WTC11 (cell line): ENCODE measurements at regions not wholly inside any gene's neighbourhood (a gene's known extent, or its start where the extent isn't known, plus 50 kb on each side); places are given as distances from the start of the nearest gene placed in this dataset.

Source experiments
- ATAC-seq: fragments of 200-7000 bp; cut with Tn5 transposase; 2 replicates; pipeline ENCODE4 v1.10.0; 2021; ENCODE audit warnings: mild to moderate bottlenecking, moderate library complexity
- CTCF ChIA-PET: fragments of 300-600 bp; sonication (Branson Sonifier 250); formaldehyde crosslinking; loops from one replicate; lab custom pipeline; 2021; ENCODE audit warnings: antibody characterized with exemption; lab: Charles Lee
- POLR2A ChIA-PET: fragments of 350-600 bp; sonication (Branson Sonifier 250); formaldehyde crosslinking; loops from one replicate; lab custom pipeline; 2021; ENCODE audit warnings: antibody characterized with exemption; lab: Charles Lee
- DNase-seq: peaks from one replicate; pipeline ENCODE4 v3.0.0; 2021; ENCODE audit warnings: low spot score
- H3K27ac Mint-ChIP-seq: 2 replicates; pipeline ENCODE4 v1.8.0; 2021; ENCODE audit warnings: mixed read lengths
- H3K27me3 Mint-ChIP-seq: 2 replicates; pipeline ENCODE4 v1.8.0; 2021; ENCODE audit warnings: low read depth, mild to moderate bottlenecking, moderate library complexity, mixed read lengths
- H3K36me3 Mint-ChIP-seq: 2 replicates; pipeline ENCODE4 v1.8.0; 2021; ENCODE audit warnings: mixed read lengths
- H3K4me1 Mint-ChIP-seq: 2 replicates; pipeline ENCODE4 v1.8.0; 2022; ENCODE audit warnings: mixed read lengths
- H3K4me3 Mint-ChIP-seq: 2 replicates; pipeline ENCODE4 v1.8.0; 2021; ENCODE audit warnings: mild to moderate bottlenecking, moderate library complexity, mixed read lengths
- H3K9me3 Mint-ChIP-seq: 2 replicates; pipeline ENCODE4 v1.8.0; 2021; ENCODE audit warnings: mixed read lengths
- ELF4 ChIP-seq: sonication (generic); formaldehyde crosslinking; IDR thresholded peaks from 2 replicates; pipeline ENCODE4 v1.8.1; 2022; ENCODE audit warnings: low read depth, mild to moderate bottlenecking, moderate library complexity, missing genetic modification reagents
- EMX1 ChIP-seq: fragments of 250-450 bp; sonication (Bioruptor Pico); IDR thresholded peaks from 2 replicates; pipeline ENCODE4 v1.8.0; 2021; ENCODE audit warnings: mild to moderate bottlenecking
- IRF1 ChIP-seq: sonication (generic); formaldehyde crosslinking; IDR thresholded peaks from 2 replicates; pipeline ENCODE4 v1.8.0; 2023; ENCODE audit warnings: missing genetic modification reagents
- NFE2L1 ChIP-seq: sonication (generic); formaldehyde crosslinking; IDR thresholded peaks from 2 replicates; pipeline ENCODE4 v1.8.1; 2023; ENCODE audit warnings: missing genetic modification reagents
- TCF7 ChIP-seq: sonication (generic); formaldehyde crosslinking; IDR thresholded peaks from 2 replicates; pipeline ENCODE4 v1.8.0; 2022; ENCODE audit warnings: mild to moderate bottlenecking, low read depth, missing genetic modification reagents, moderate library complexity
- TEAD4 ChIP-seq: sonication (generic); formaldehyde crosslinking; IDR thresholded peaks from 2 replicates; pipeline ENCODE4 v1.8.0; 2022; ENCODE audit warnings: mild to moderate bottlenecking, missing genetic modification reagents
- TP53 ChIP-seq: sonication (generic); formaldehyde crosslinking; IDR thresholded peaks from 2 replicates; pipeline ENCODE4 v1.8.1; 2023; ENCODE audit warnings: mild to moderate bottlenecking, missing genetic modification reagents
- USF2 ChIP-seq: sonication (generic); formaldehyde crosslinking; IDR thresholded peaks from 2 replicates; pipeline ENCODE4 v1.8.1; 2023; ENCODE audit warnings: mild to moderate bottlenecking, missing genetic modification reagents, moderate library complexity
- ZNF317 ChIP-seq: sonication (generic); formaldehyde crosslinking; IDR thresholded peaks from 2 replicates; pipeline ENCODE4 v1.8.1; 2023; ENCODE audit warnings: low read depth, mild to moderate bottlenecking, moderate library complexity, missing genetic modification reagents, borderline replicate concordance
- ZNF396 ChIP-seq: fragments of 250-450 bp; sonication (Bioruptor Pico); IDR thresholded peaks from 2 replicates; pipeline ENCODE4 v1.8.0; 2021; ENCODE audit warnings: mild to moderate bottlenecking, moderate library complexity, borderline replicate concordance
- ZNF425 ChIP-seq: fragments of 250-450 bp; sonication (Bioruptor Pico); conservative IDR thresholded peaks from 2 replicates; pipeline ENCODE4 v1.9.0; 2021; ENCODE audit warnings: mild to moderate bottlenecking
- ZNF512 ChIP-seq: sonication (generic); formaldehyde crosslinking; IDR thresholded peaks from 2 replicates; pipeline ENCODE4 v1.8.1; 2022; ENCODE audit warnings: missing genetic modification reagents, borderline replicate concordance
- ZSCAN18 ChIP-seq: fragments of 250-450 bp; sonication (Bioruptor Pico); IDR thresholded peaks from 2 replicates; pipeline ENCODE4 v2.1.2; 2022; ENCODE audit warnings: mild to moderate bottlenecking, moderate library complexity

GRCh38 chr7:88669913-88670312, 89.6 kb upstream of the ZNF804B start:
- H3K4me3 Mint-ChIP-seq, result no peak overlapping the region
- H3K4me1 Mint-ChIP-seq, result peaks cover 31% of the 10 kb centered on the region
- no peak for TF ChIP-seq IRF1 (CRISPR knock-in tag)
- no peak for TF ChIP-seq ZSCAN18 (CRISPR knock-in tag)
- no peak for TF ChIP-seq TEAD4 (CRISPR knock-in tag)
- TF ChIP-seq USF2 (CRISPR knock-in tag), result no peak
- no peak for TF ChIP-seq ZNF512 (CRISPR knock-in tag)
- TF ChIP-seq ELF4 (CRISPR knock-in tag), result no peak
- TF ChIP-seq ZNF425 (CRISPR knock-in tag), result no peak
- no peak for TF ChIP-seq ZNF396 (CRISPR knock-in tag)
- no peaks in the 10 kb centered on the region for H3K36me3 Mint-ChIP-seq
- ATAC-seq (no peak), DNase-seq (no peak)
- H3K9me3 Mint-ChIP-seq, result peaks cover 6% of the 10 kb centered on the region
- POLR2A ChIA-PET, result no interaction called here
- H3K27ac Mint-ChIP-seq, result no peak overlapping the region
- no peaks in the 10 kb centered on the region for H3K27me3 Mint-ChIP-seq
- CTCF ChIA-PET, result no interaction called here

GRCh38 chr7:88668591-88668990, 90.9 kb upstream of the ZNF804B start:
- ChIA-PET CTCF (no interaction called here), POLR2A (no interaction called here)
- H3K4me3 Mint-ChIP-seq, result no peak overlapping the region
- ATAC-seq (no peak), DNase-seq (no peak)
- no peaks in the 10 kb centered on the region for H3K36me3 Mint-ChIP-seq
- peaks cover 40% of the 10 kb centered on the region for H3K4me1 Mint-ChIP-seq
- no peaks in the 10 kb centered on the region for H3K9me3 Mint-ChIP-seq
- 0 out of 2 replicates have a peak overlapping the region, but pooled peaks have one; percentile 0 for H3K27ac Mint-ChIP-seq
- no peaks in the 10 kb centered on the region for H3K27me3 Mint-ChIP-seq
- TF ChIP-seq EMX1, result no peak
- no peak for TF ChIP-seq NFE2L1
- TF ChIP-seq ZSCAN18 (CRISPR knock-in tag), result no peak
- TF ChIP-seq TCF7, result no peak
- TF ChIP-seq ZNF317 (CRISPR knock-in tag), result no peak

GRCh38 chr7:88666626-88667025, 92.9 kb upstream of the ZNF804B start:
- ATAC-seq, result no peak
- CTCF ChIA-PET, result no interaction called here
- no peak overlapping the region for H3K4me3 Mint-ChIP-seq
- H3K4me1 Mint-ChIP-seq, result peaks cover 40% of the 10 kb centered on the region
- H3K9me3 Mint-ChIP-seq, result no peaks in the 10 kb centered on the region
- no peaks in the 10 kb centered on the region for H3K36me3 Mint-ChIP-seq
- DNase-seq, result no peak
- H3K27ac Mint-ChIP-seq, result no peak overlapping the region
- H3K27me3 Mint-ChIP-seq, result no peaks in the 10 kb centered on the region
- POLR2A ChIA-PET, result no interaction called here
- no peak for TF ChIP-seq TP53 (CRISPR knock-in tag)
- TF ChIP-seq, all 79 proteins: peak for 0
